SK-N-SH treated with all-trans-retinoic acid at 6 μM for 48 hours (cell line): ENCODE measurements at regions not wholly inside any gene's neighbourhood (a gene's known extent, or its start where the extent isn't known, plus 50 kb on each side); places are given as distances from the start of the nearest gene placed in this dataset.

Source experiments
- ATAC-seq: fragments of 200-7000 bp; cut with Tn5 transposase; 3 replicates; pipeline ENCODE4 v1.9.1; 2020; ENCODE audit warnings: mild to moderate bottlenecking, moderate library complexity
- ARNTL ChIP-seq: fragments of 450-650 bp; formaldehyde crosslinking; IDR thresholded peaks from 2 replicates; pipeline ENCODE4 v1.5.0; 2020; ENCODE audit warnings: low read depth, mild to moderate bottlenecking, moderate library complexity, borderline replicate concordance
- CSDC2 ChIP-seq: fragments of 250-450 bp; sonication (Bioruptor Pico); IDR thresholded peaks from 2 replicates; pipeline ENCODE4 v1.5.0; 2020; ENCODE audit warnings: mild to moderate bottlenecking, moderate library complexity
- ESRRG ChIP-seq: fragments of 250-450 bp; sonication (Bioruptor Pico); IDR thresholded peaks from 2 replicates; pipeline ENCODE4 v1.6.1; 2021; ENCODE audit warnings: mild to moderate bottlenecking
- GLIS3 ChIP-seq: fragments of 250-450 bp; sonication (Bioruptor Pico); IDR thresholded peaks from 2 replicates; pipeline ENCODE4 v1.5.0; 2020; ENCODE audit warnings: mild to moderate bottlenecking, moderate library complexity
- ISL1 ChIP-seq: fragments of 250-450 bp; sonication (Bioruptor Pico); IDR thresholded peaks from 2 replicates; pipeline ENCODE4 v2.1.2; 2022; ENCODE audit warnings: mild to moderate bottlenecking, moderate library complexity
- PPARA ChIP-seq: fragments of 250-450 bp; sonication (Bioruptor Pico); IDR thresholded peaks from 2 replicates; pipeline ENCODE4 v1.5.0; 2020; ENCODE audit warnings: mild to moderate bottlenecking, borderline replicate concordance
- RARB ChIP-seq: fragments of 250-450 bp; sonication (Bioruptor Pico); IDR thresholded peaks from 2 replicates; pipeline ENCODE4 v1.8.0; 2021; ENCODE audit warnings: mild to moderate bottlenecking, moderate library complexity
- SNAI2 ChIP-seq: fragments of 250-450 bp; sonication (Bioruptor Pico); IDR thresholded peaks from 2 replicates; pipeline ENCODE4 v1.5.0; 2020; ENCODE audit warnings: mild to moderate bottlenecking, moderate library complexity
- TOX ChIP-seq: fragments of 250-450 bp; sonication (Bioruptor Pico); IDR thresholded peaks from 2 replicates; pipeline ENCODE4 v1.8.0; 2021; ENCODE audit warnings: mild to moderate bottlenecking, moderate library complexity, borderline replicate concordance
- ZC3H10 ChIP-seq: fragments of 250-450 bp; sonication (Bioruptor Pico); IDR thresholded peaks from 2 replicates; pipeline ENCODE4 v1.5.1; 2021; ENCODE audit warnings: mild to moderate bottlenecking, moderate library complexity
- ZFP3 ChIP-seq: fragments of 250-450 bp; sonication (Bioruptor Pico); IDR thresholded peaks from 2 replicates; pipeline ENCODE4 v1.5.0; 2020; ENCODE audit warnings: mild to moderate bottlenecking, moderate library complexity
- ZFP30 ChIP-seq: fragments of 450-650 bp; formaldehyde crosslinking; IDR thresholded peaks from 2 replicates; pipeline ENCODE4 v1.5.0; 2022; ENCODE audit warnings: mild to moderate bottlenecking, moderate library complexity
- ZNF565 ChIP-seq: fragments of 450-650 bp; formaldehyde crosslinking; conservative IDR thresholded peaks from 2 replicates; pipeline ENCODE4 v1.5.0; 2020; ENCODE audit warnings: low read depth, mild to moderate bottlenecking, moderate library complexity
- ZNF70 ChIP-seq: fragments of 450-650 bp; formaldehyde crosslinking; IDR thresholded peaks from 2 replicates; pipeline ENCODE4 v1.5.0; 2020; ENCODE audit warnings: mild to moderate bottlenecking, moderate library complexity
- ZNF8 ChIP-seq: fragments of 450-650 bp; formaldehyde crosslinking; IDR thresholded peaks from 2 replicates; pipeline ENCODE4 v1.5.0; 2020; ENCODE audit warnings: mild to moderate bottlenecking, moderate library complexity
- TF ChIP-seq, protein P1 (sequence below): fragments of 250-450 bp; sonication (Bioruptor Pico); IDR thresholded peaks from 2 replicates; pipeline ENCODE4 v1.5.1; 2021; ENCODE audit warnings: mild to moderate bottlenecking, moderate library complexity
- TF ChIP-seq, protein P2 (sequence below): fragments of 250-450 bp; sonication (Bioruptor Pico); IDR thresholded peaks from 2 replicates; pipeline ENCODE4 v1.8.0; 2021; ENCODE audit warnings: low read depth, mild to moderate bottlenecking, moderate library complexity, borderline replicate concordance
- TF ChIP-seq, protein P3 (sequence below): fragments of 250-450 bp; sonication (Bioruptor Pico); IDR thresholded peaks from 2 replicates; pipeline ENCODE4 v1.5.0; 2020; ENCODE audit warnings: mild to moderate bottlenecking, moderate library complexity
- TF ChIP-seq, protein P4 (sequence below): fragments of 250-450 bp; sonication (Bioruptor Pico); IDR thresholded peaks from 2 replicates; pipeline ENCODE4 v1.8.0; 2020; ENCODE audit warnings: mild to moderate bottlenecking, moderate library complexity, borderline replicate concordance
- TF ChIP-seq, protein P5 (sequence below): fragments of 250-450 bp; sonication (Bioruptor Pico); IDR thresholded peaks from 2 replicates; pipeline ENCODE4 v1.5.1; 2020; ENCODE audit warnings: low read depth, mild to moderate bottlenecking, moderate library complexity

DNA sequence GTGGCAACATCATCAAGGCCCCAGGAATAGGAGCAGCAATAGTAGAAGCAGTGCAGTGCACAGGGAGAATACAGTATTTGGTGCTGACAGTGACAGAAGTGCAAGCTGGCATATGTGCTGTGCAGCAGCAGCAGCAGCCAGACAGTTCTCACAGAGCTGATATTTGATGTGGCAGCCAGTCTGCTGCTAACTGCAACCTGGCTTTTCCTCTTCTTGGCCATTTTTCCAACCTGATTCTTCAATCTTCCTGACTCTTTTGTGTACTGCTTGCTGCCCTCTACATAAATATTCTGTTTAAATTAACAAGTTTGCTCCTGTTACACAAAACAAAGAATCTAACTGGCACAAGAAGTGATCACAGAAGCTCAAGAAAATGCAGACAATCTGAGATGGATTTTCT is 102.0 kb downstream of the CASP12 start (continued):
- TF ChIP-seq, protein P1, sequence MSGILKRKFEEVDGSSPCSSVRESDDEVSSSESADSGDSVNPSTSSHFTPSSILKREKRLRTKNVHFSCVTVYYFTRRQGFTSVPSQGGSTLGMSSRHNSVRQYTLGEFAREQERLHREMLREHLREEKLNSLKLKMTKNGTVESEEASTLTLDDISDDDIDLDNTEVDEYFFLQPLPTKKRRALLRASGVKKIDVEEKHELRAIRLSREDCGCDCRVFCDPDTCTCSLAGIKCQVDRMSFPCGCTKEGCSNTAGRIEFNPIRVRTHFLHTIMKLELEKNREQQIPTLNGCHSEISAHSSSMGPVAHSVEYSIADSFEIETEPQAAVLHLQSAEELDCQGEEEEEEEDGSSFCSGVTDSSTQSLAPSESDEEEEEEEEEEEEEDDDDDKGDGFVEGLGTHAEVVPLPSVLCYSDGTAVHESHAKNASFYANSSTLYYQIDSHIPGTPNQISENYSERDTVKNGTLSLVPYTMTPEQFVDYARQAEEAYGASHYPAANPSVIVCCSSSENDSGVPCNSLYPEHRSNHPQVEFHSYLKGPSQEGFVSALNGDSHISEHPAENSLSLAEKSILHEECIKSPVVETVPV (CRISPR knock-in tag) = no peak
- no peak for TF ChIP-seq ZNF8
- TF ChIP-seq GLIS3 (CRISPR knock-in tag) = no peak
- no peak for TF ChIP-seq PPARA (CRISPR knock-in tag)
- no peak for TF ChIP-seq ZC3H10 (CRISPR knock-in tag)
- TF ChIP-seq RARB (CRISPR knock-in tag) = no peak
- TF ChIP-seq, protein P2, sequence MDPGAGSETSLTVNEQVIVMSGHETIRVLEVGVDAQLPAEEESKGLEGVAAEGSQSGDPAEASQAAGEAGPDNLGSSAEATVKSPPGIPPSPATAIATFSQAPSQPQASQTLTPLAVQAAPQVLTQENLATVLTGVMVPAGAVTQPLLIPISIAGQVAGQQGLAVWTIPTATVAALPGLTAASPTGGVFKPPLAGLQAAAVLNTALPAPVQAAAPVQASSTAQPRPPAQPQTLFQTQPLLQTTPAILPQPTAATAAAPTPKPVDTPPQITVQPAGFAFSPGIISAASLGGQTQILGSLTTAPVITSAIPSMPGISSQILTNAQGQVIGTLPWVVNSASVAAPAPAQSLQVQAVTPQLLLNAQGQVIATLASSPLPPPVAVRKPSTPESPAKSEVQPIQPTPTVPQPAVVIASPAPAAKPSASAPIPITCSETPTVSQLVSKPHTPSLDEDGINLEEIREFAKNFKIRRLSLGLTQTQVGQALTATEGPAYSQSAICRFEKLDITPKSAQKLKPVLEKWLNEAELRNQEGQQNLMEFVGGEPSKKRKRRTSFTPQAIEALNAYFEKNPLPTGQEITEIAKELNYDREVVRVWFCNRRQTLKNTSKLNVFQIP (CRISPR knock-in tag) = no peak

DNA sequence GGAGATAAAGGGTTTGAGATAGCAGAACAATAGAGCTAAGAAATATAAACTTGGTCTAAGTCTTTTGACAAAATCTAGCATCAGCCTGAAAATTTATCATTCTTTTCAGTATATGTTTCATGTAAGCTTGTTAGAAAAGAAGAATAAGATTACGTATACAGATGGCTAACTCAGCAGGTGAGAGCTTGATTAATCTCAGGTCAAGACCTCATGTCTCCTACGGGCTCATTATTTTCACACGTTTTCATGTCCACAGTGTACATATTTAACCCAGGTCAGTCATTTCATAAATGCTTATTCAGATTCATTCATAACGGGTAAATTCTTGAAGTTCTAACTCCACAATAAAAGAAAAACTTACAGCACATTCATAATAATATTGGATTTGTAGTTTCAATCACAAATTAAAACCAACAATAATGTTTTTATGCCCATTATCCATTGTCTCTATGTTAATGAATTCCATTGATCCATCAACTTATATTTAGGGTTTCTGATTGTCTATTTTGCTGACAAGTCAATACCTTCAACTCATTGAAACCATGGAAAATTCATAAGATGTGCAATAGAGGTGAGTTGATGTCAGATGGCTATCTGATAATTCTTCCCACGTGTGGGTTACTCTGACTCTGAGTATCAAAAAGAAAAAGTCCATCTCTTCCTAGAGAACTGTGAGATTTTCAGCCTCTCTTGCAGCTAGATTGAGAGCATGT is 102.6 kb downstream of the CASP12 start:
- ATAC-seq = no peak
- TF ChIP-seq, protein P3, sequence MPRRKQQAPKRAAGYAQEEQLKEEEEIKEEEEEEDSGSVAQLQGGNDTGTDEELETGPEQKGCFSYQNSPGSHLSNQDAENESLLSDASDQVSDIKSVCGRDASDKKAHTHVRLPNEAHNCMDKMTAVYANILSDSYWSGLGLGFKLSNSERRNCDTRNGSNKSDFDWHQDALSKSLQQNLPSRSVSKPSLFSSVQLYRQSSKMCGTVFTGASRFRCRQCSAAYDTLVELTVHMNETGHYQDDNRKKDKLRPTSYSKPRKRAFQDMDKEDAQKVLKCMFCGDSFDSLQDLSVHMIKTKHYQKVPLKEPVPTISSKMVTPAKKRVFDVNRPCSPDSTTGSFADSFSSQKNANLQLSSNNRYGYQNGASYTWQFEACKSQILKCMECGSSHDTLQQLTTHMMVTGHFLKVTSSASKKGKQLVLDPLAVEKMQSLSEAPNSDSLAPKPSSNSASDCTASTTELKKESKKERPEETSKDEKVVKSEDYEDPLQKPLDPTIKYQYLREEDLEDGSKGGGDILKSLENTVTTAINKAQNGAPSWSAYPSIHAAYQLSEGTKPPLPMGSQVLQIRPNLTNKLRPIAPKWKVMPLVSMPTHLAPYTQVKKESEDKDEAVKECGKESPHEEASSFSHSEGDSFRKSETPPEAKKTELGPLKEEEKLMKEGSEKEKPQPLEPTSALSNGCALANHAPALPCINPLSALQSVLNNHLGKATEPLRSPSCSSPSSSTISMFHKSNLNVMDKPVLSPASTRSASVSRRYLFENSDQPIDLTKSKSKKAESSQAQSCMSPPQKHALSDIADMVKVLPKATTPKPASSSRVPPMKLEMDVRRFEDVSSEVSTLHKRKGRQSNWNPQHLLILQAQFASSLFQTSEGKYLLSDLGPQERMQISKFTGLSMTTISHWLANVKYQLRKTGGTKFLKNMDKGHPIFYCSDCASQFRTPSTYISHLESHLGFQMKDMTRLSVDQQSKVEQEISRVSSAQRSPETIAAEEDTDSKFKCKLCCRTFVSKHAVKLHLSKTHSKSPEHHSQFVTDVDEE (CRISPR knock-in tag) = no peak
- TF ChIP-seq, protein P4, sequence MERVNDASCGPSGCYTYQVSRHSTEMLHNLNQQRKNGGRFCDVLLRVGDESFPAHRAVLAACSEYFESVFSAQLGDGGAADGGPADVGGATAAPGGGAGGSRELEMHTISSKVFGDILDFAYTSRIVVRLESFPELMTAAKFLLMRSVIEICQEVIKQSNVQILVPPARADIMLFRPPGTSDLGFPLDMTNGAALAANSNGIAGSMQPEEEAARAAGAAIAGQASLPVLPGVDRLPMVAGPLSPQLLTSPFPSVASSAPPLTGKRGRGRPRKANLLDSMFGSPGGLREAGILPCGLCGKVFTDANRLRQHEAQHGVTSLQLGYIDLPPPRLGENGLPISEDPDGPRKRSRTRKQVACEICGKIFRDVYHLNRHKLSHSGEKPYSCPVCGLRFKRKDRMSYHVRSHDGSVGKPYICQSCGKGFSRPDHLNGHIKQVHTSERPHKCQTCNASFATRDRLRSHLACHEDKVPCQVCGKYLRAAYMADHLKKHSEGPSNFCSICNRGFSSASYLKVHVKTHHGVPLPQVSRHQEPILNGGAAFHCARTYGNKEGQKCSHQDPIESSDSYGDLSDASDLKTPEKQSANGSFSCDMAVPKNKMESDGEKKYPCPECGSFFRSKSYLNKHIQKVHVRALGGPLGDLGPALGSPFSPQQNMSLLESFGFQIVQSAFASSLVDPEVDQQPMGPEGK (CRISPR knock-in tag) = no peak
- TF ChIP-seq ZFP3 (CRISPR knock-in tag) (no peak), ARNTL (CRISPR knock-in tag) (no peak), RARB (CRISPR knock-in tag) (no peak), ESRRG (CRISPR knock-in tag) (no peak), ZNF565 (no peak), GLIS3 (CRISPR knock-in tag) (no peak), ZNF70 (no peak), ZFP30 (no peak), ZC3H10 (CRISPR knock-in tag) (no peak)
- TF ChIP-seq, protein P5, sequence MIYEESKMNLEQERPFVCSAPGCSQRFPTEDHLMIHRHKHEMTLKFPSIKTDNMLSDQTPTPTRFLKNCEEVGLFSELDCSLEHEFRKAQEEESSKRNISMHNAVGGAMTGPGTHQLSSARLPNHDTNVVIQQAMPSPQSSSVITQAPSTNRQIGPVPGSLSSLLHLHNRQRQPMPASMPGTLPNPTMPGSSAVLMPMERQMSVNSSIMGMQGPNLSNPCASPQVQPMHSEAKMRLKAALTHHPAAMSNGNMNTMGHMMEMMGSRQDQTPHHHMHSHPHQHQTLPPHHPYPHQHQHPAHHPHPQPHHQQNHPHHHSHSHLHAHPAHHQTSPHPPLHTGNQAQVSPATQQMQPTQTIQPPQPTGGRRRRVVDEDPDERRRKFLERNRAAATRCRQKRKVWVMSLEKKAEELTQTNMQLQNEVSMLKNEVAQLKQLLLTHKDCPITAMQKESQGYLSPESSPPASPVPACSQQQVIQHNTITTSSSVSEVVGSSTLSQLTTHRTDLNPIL (CRISPR knock-in tag) = no peak

DNA sequence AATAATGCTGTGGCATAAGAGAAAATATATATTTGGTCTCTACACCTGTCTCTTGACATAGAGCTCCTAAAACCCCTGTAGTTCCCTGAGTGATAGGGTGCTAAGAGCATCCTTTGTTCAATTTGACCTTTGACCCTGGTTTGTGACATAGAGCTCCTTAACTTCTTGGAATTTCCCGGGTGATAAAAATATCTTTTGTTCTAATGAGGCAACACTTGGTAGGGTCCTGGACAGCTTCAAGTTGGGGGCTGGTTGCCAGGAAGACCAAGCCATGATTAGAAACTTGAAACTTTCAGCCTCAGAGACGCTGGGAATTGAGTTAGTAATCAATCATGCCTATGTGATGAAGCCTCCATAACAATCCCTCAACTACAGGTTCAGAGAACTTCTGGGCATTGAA is 105.4 kb downstream of the CASP12 start:
- no peak for ATAC-seq
- TF ChIP-seq ISL1 (CRISPR knock-in tag) (no peak), SNAI2 (no peak), ZNF8 (no peak), TOX (CRISPR knock-in tag) (no peak), ZFP3 (CRISPR knock-in tag) (no peak), ESRRG (CRISPR knock-in tag) (no peak), PPARA (CRISPR knock-in tag) (no peak), CSDC2 (CRISPR knock-in tag) (no peak), GLIS3 (CRISPR knock-in tag) (no peak)
- TF ChIP-seq, protein P2 (CRISPR knock-in tag) = no peak
- TF ChIP-seq, protein P1 (CRISPR knock-in tag) = no peak
- TF ChIP-seq, protein P3 (CRISPR knock-in tag) = no peak
